H1 (cell line): ENCODE measurements at regions not wholly inside any gene's neighbourhood (a gene's known extent, or its start where the extent isn't known, plus 50 kb on each side); places are given as distances from the start of the nearest gene placed in this dataset.

ENCODE experiments used
- GABPA ChIP-seq: IDR thresholded peaks from 2 replicates; pipeline ENCODE4 v1.6.1; 2011; ENCODE audit warnings: mild to moderate bottlenecking, low read length, moderate library complexity, borderline replicate concordance; ENCODE audit not compliant: insufficient read depth
- KDM5A ChIP-seq: fragments of 200-600 bp; IDR thresholded peaks from 2 replicates; pipeline ENCODE4 v1.7.1; 2012; ENCODE audit warnings: mild to moderate bottlenecking, low read length, inconsistent platforms, mixed read lengths
- TBP ChIP-seq: IDR thresholded peaks from 2 replicates; pipeline ENCODE4 v1.6.1; 2011; ENCODE audit warnings: low read depth, low read length, improper control_type of control experiment
- TEAD4 ChIP-seq: IDR thresholded peaks from 2 replicates; pipeline ENCODE4 v1.6.1; 2012; ENCODE audit warnings: low read depth, low read length, inconsistent platforms, mixed read lengths

GRCh38 chr20:24732599-24732998 lies 216.5 kb upstream of the CST7 start (continued):
- TF ChIP-seq GABPA (no peak), TEAD4 (no peak), KDM5A (no peak), TBP (no peak)
- TF ChIP-seq, all 59 proteins: peak for 0
